NCI-H226 (cell line): ENCODE measurements at regions not wholly inside any gene's neighbourhood (a gene's known extent, or its start where the extent isn't known, plus 50 kb on each side); places are given as distances from the start of the nearest gene placed in this dataset.

ENCODE experiments used
- DNase-seq: peaks from one replicate; pipeline ENCODE4 v3.0.0-alpha.2; 2015

DNA sequence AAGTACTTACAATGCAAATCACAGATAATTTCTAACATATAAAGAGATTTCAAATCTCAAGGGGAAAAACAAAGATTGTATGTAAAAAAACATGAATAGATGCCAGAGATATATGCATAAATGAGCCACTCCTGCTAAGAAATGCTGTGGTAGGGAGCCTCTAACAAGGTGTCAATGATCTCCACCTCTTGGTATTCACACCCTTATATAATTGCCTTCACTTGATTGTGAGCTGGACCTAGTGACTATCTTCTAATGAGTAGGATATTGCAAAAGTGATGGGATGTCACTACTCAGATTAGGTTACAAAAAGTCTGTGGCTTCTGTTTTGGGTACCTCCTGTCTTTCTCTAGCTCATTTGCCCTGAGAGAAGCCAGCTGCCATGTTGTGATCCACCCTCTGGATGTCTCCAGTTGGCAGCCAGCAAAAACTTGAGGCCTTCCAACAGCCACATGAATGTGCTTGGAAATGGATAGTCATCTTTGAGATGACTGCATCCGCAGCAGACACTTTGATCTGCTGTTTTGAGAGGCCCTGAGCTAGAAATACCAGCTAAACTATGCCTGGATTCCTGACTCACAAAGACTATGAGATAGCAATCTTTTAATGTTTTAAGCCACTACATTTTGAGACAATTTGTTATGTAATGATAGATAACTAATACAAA lies 196.1 kb upstream of the FGGY start:
- no peak for DNase-seq

DNA sequence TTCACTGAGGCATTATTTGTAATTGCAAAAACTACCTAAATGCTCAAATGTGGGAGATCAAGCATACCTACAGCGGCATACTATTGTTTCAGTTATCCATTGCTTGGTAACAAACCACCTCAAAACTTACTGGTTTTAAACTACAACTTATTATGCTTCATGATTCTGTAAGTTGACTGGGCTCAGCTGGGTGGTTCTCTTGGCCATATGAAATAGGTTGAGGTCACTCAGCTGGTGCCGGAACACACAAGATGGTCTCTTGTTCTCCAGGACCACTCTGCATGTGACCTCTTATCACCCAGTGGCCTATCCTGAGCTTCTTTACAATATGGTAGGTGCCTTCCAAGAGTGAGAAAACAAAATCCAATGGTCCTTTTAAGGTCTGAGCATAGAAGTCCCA lies 195.4 kb upstream of the FGGY start:
- no peak for DNase-seq

- no peak for DNase-seq
Measured at GRCh38 chr1:59103457-59103856, 193.4 kb upstream of the FGGY start.

DNA sequence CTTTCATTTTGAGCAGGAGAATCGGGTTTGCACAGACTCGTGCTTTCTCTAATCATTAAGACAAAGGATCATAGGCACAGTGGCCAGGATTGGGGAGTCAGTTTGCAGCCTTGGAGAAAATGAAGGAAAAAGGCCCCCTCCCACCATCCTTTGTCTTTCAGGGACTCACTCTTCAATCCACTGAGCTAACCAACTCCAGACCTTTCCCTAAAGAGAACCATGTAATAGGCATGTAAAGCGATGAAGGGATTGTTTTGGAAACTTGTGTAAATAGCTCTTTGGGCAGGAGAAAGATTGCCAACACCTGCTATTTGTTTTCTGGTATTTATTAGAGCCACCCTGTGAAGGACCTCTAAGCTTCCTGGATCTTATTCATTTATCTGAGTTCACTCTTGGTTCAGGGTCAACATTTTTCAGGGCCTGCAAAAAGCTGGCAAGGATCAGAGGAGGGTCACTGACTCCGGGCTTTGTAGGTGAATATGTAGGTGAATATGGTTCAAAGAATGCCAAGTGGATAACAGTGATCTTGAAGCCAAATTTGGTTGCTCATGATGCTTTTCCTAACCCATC lies 192.6 kb upstream of the FGGY start:
- no peak for DNase-seq

DNA sequence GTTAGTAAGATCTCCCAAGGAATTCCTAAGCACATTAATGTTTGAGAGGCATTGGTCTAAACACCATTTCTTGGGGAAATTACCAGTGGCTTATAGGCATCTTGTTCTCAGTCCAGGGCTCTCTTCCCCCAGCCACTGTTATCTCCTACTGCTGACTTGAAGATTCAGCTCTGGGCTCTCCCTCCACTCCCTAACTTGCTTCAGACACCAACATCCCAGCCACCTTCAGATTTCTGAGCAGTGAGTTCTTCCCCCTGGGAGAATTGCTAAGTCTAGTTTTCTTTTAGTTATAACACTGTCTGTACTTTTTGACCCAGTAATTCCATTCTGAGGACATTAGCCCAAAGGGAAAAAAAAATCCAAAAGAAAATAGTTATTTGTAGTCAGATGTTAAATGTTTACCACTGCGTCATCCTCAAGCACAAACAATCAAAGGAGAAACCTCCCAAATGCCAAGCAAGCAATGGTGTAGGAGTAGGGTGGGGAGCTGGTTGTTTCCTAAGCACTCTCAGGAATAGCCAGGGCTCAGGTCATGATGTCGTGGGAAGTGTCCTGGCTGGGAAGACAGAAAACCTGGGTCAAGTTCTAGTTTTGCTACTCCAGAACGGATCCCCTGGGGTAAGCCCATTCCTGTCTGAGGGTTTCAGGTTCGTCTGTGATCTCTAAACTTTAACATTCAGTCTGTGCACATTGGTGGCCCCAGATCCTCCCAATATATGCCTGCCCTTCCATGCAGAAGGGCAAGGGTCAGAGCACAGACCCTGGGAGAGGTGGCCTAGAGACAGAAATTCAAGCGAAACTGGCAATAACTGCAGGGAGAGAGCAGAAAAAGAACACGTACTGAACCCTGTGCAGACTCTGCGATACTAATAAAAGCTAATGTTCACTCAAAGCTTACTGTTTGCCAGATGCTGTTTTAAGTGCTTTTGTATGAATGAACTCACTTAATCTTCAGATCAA lies 191.1 kb upstream of the FGGY start:
- peak; percentile 24 for DNase-seq

DNA sequence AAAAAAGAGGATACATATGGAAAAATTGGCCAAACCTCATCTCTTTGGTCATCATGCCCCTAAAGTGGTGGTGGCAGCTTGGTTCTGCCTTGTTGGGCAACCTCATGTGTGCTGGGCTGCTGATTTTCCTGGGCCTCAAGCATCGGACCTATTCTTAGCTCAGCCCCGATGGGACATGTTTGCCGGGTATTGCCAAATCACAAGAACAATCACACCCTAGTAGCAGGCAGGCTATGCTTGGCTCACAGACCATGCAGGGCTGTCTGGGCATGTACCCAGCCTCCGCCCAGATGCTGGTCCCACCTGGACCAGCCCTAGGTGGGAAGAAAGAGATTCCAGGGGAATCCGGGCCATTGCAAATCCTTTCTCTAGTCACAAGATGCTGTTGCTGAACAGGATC lies 189.4 kb upstream of the FGGY start:
- DNase-seq, result no peak

DNA sequence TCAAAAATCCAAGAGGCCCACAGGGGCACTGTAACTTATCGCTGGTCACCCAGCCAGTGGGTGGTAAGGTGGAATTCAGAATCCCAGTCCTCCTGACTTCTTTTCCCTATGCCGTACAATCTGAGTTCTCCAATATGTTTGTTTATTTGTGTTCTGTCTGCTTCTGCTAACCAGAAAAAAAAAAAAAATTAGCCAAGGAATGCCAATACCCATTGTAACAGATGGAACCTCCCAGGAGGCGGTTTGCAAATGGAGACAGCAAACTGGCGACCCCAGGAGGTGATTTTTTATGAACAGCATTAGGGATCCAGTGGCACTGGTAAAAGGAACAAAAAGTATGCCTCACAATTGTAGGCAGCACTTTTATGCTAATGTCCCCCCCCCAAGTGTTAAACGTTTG lies 189.0 kb upstream of the FGGY start:
- DNase-seq, result no peak

- no peak for DNase-seq
Measured at GRCh38 chr1:59108481-59109317, 188.2 kb upstream of the FGGY start.

- DNase-seq, result no peak
Measured at GRCh38 chr1:59110271-59110670, 186.6 kb upstream of the FGGY start.

- DNase-seq, result no peak
Measured at GRCh38 chr1:59113876-59114457, 182.9 kb upstream of the FGGY start.

DNA sequence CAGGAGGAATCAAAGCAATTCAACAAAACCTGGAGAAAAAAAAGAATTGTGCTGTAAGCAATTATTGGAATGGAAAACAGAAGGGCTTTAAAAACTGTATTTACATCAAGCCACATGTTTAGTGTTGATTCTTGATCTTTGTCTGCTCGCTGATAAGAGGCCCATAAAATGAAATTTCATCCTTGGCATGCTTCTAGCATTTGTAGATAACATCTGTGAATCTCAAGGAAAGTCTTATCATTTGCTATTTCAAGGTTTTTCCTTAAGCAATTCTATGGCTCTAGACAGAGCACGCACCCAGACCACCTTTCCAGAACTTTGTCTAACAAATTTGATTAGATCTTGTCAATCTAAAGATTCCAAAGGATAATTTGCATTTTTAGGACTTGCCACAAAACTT lies 181.0 kb upstream of the FGGY start:
- no peak for DNase-seq

GRCh38 chr1:59116920-59117542 lies 179.9 kb upstream of the FGGY start:
- peak; percentile 50 for DNase-seq

- no peak for DNase-seq
Measured at GRCh38 chr1:59122527-59122926, 174.4 kb upstream of the FGGY start.

DNA sequence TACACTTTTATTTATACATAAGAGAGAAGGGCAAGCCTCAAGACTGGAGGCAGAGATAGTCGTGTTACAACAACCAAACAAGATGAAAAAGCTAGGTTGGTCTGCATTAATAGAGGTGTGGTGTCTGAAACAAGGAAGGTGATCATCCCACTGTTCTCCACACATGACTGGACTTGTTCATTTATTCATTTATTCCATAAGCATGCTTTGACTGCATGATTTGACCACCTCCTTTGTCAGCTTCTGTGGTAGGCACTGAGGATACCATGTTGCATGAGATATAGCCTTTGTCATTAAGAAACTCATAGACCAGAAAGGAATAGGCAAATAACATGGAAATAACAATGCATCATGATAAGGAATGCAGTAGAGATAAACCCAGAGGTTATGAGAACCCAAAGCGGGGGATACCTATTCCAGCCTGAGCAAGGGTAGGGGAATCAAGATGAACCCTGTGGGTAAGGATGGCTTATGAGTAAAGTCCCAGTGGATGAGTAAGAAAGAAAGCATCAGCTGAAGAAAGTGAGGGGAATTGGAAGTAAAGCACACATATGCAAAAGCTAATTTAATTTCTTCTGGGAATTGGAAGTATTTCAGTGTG lies 173.7 kb upstream of the FGGY start:
- peak; percentile 87 for DNase-seq

DNA sequence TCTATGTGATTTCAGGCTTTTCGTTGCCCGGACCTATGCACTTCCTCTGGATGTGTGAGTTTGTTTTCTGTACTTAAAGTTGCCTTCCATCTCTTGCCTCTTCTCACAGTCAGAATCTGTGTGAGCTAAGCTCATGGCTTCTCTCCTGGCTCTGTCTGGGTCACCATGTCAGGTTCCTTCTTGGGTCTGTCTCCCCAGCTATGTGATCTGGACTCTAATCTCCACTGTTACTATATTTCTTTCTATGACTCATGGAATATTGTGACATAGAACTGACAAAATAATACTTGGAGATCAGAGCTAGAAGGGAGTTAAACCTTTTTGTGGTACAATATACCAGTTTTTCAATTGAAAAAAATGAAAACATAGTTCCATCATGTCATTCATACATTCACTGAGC lies 172.7 kb upstream of the FGGY start:
- peak; percentile 52 for DNase-seq

DNA sequence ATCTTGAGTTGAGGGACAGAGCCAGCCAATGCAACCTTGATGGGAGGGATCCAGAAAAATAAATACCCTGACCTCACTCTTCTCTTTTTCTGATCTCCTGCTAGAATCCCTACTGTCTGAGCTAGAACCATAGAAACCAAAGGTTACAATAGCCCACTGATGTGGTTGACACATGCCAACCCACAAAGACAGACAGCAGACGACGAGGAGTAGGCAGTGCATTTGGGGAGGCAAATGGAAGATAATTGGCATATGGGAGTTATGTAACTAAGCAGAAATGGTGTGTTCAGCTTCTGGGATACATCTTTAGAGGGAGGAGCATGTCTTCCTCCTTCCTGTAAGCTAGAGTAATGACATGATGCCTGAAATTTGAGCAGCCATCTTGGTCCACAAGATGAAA lies 171.7 kb upstream of the FGGY start:
- DNase-seq, result no peak

GRCh38 chr1:59125676-59126320 lies 171.1 kb upstream of the FGGY start:
- DNase-seq, result no peak

DNA sequence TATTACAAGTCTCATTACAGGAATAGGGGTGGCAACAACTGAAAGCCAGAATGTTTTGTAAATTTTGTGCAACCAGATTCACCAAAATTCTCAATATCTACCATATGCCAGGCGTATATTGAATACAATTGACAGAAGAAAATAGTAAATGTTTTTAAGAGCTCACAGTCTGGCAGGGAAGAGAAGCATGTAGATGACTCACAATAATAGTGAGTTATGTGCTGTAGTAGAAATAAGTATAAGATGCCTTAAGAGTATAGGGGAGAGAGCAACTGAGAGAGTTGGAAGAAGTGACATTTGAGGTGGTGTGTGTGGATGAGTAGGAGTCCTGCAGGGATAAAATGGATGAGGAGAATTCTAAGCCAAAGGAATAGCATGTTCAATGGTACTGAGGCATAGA lies 170.5 kb upstream of the FGGY start:
- no peak for DNase-seq

- peak; percentile 96 for DNase-seq
Measured at GRCh38 chr1:59128239-59128736, 168.6 kb upstream of the FGGY start.

GRCh38 chr1:59128784-59129227 lies 168.1 kb upstream of the FGGY start:
- peak; percentile 93 for DNase-seq

DNA sequence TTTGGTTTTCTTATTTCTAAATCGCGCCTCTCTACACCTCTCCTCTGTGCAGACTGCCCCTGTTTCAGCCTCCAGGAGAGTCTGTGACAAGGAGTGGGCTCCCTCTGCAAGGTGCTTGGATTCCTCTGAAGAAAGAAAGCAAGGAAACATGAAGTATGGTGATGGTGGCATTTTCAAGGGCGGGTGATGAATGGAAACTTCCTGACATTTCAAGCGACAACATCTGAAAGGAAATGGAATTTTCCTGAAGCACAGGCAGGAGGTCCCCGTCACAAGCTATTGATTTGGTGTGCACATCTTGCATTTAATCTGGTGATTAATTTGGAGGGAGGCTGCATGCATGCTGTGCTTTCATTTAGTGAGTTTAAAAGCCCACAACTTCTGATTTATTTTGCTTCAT lies 164.6 kb upstream of the FGGY start:
- no peak for DNase-seq
